ENCODE measurements at regions not wholly inside any gene's neighbourhood (a gene's known extent, or its start where the extent isn't known, plus 50 kb on each side); places are given as distances from the start of the nearest gene placed in this dataset.

- in situ Hi-C loops (cut with HindIII; ENCODE audit: low pct_unique_long_range_greater_than_20kb, low sequenced_read_pairs), result no loop called here
These were observed 396.8 kb downstream of the GUCY1A2 start for GRCh38 chr11:106621484-106621883.

More at GRCh38 chr11:106621484-106621883, 396.8 kb downstream of the GUCY1A2 start:
- no peak for DNase-seq (ENCODE audit: low read depth, low spot score)
